Endodermal cell (in vitro differentiated cells): ENCODE measurements at regions not wholly inside any gene's neighbourhood (a gene's known extent, or its start where the extent isn't known, plus 50 kb on each side); places are given as distances from the start of the nearest gene placed in this dataset.

Experiments used
- DNase-seq: peaks from one replicate; pipeline ENCODE4 v3.0.0-alpha.2; 2017
- H3K27ac ChIP-seq: 2 replicates; pipeline ENCODE4 v1.5.1; 2013; ENCODE audit warnings: mild to moderate bottlenecking, low read depth, low read length, moderate library complexity
- H3K27me3 ChIP-seq: 2 replicates; pipeline ENCODE4 v1.6.1; 2013; ENCODE audit warnings: mild to moderate bottlenecking, low read length, moderate library complexity; ENCODE audit not compliant: insufficient read depth, control insufficient read depth, poor library complexity, severe bottlenecking
- H3K36me3 ChIP-seq: 2 replicates; pipeline ENCODE4 v1.7.0; 2013; ENCODE audit warnings: mild to moderate bottlenecking, low read length, moderate library complexity; ENCODE audit not compliant: control insufficient read depth, insufficient read depth
- H3K4me1 ChIP-seq: one replicate; pipeline ENCODE4 v1.7.0; 2013; ENCODE audit warnings: low read length; ENCODE audit not compliant: control insufficient read depth, insufficient read depth
- H3K4me3 ChIP-seq: 2 replicates; pipeline ENCODE4 v1.5.1; 2013; ENCODE audit warnings: mild to moderate bottlenecking, low read length, moderate library complexity
- H3K9ac ChIP-seq: 2 replicates; pipeline ENCODE4 v1.6.1; 2013; ENCODE audit warnings: mild to moderate bottlenecking, low read length, moderate library complexity; ENCODE audit not compliant: poor library complexity, severe bottlenecking; ENCODE audit errors: extremely low read depth
- H3K9me3 ChIP-seq: 2 replicates; pipeline ENCODE4 v1.6.1; 2013; ENCODE audit warnings: mild to moderate bottlenecking, low read length, moderate library complexity; ENCODE audit not compliant: control insufficient read depth
- H3K27ac Mint-ChIP-seq: 2 replicates; pipeline ENCODE4 v1.8.0; 2020; ENCODE audit warnings: mixed read lengths
- H3K27me3 Mint-ChIP-seq: 2 replicates; pipeline ENCODE4 v1.8.0; 2021; ENCODE audit warnings: mild to moderate bottlenecking, mixed read lengths; ENCODE audit not compliant: insufficient read depth
- H3K36me3 Mint-ChIP-seq: 2 replicates; pipeline ENCODE4 v1.8.0; 2020; ENCODE audit warnings: low read depth, mixed read lengths
- H3K4me1 Mint-ChIP-seq: 2 replicates; pipeline ENCODE4 v1.8.0; 2020; ENCODE audit warnings: mixed read lengths
- H3K4me3 Mint-ChIP-seq: 2 replicates; pipeline ENCODE4 v1.8.0; 2020; ENCODE audit warnings: mild to moderate bottlenecking, moderate library complexity, mixed read lengths
- H3K9me3 Mint-ChIP-seq: 2 replicates; pipeline ENCODE4 v1.8.0; 2020; ENCODE audit warnings: mild to moderate bottlenecking, mixed read lengths
- CTCF ChIP-seq: fragments of 200-600 bp; sonication (generic); conservative IDR thresholded peaks from 2 replicates; pipeline ENCODE4 v1.5.0; 2021; ENCODE audit warnings: antibody characterized with exemption, mild to moderate bottlenecking
- WGBS, 2 experiments: methylation state at CpG; one replicate each; pipeline versions ENCODE4 v1.1.5 to v1.1.7; 2013; ENCODE audit warnings: missing lambda C conversion rate in 2 of 2, mixed read lengths in 1 of 2; ENCODE audit not compliant: insufficient coverage in 1 of 2, insufficient read length in 1 of 2; 5-methylcytosine and 5-hydroxymethylcytosine counted together

DNA sequence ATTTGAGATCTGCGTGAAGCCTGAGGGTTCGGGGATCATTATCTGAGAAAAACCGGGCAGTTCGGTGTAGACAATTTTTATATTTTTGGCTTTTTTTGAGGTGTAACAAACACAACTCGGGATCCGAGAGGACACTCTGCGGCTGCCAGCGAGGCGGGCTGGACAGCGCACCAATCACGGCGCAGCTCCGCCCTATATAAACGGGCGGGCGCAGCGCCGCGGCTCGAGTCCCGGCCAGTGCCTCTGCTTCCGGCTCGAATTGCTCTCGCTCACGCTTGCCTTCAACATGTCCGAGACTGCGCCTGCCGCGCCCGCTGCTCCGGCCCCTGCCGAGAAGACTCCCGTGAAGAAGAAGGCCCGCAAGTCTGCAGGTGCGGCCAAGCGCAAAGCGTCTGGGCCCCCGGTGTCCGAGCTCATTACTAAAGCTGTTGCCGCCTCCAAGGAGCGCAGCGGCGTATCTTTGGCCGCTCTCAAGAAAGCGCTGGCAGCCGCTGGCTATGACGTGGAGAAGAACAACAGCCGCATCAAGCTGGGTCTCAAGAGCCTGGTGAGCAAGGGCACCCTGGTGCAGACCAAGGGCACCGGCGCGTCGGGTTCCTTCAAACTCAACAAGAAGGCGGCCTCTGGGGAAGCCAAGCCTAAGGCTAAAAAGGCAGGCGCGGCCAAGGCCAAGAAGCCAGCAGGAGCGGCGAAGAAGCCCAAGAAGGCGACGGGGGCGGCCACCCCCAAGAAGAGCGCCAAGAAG lies 69.0 kb downstream of the HFE start:
- H3K9me3 ChIP-seq: no peaks in the 10 kb centered on the region
- peak; percentile 95 for DNase-seq
- H3K36me3 Mint-ChIP-seq: no peaks in the 10 kb centered on the region
- H3K36me3 ChIP-seq: no peaks in the 10 kb centered on the region
- H3K27me3 Mint-ChIP-seq: no peaks in the 10 kb centered on the region
- peak overlapping the region; percentile 96 for H3K27ac Mint-ChIP-seq
- TF ChIP-seq CTCF: no peak
- H3K9ac ChIP-seq: peak overlapping the region; percentile 96
- H3K4me3 Mint-ChIP-seq: peak overlapping the region; percentile 86
- peak overlapping the region; percentile 84 for H3K27ac ChIP-seq
- peaks cover 12% of the 10 kb centered on the region for H3K4me1 Mint-ChIP-seq
- H3K9me3 Mint-ChIP-seq: no peaks in the 10 kb centered on the region
- no peaks in the 10 kb centered on the region for H3K27me3 ChIP-seq
- 0 to 1% methylated on average over 13 to 61 of the region's 61 CpGs for WGBS, 2 experiments
- H3K4me1 ChIP-seq: no peaks in the 10 kb centered on the region
- H3K4me3 ChIP-seq: peak overlapping the region; percentile 87

GRCh38 chr6:26156850-26157250 lies 69.6 kb downstream of the HFE start:
- no peaks in the 10 kb centered on the region for H3K9me3 Mint-ChIP-seq
- peak overlapping the region; percentile 96 for H3K27ac Mint-ChIP-seq
- no peak for DNase-seq
- no peaks in the 10 kb centered on the region for H3K9me3 ChIP-seq
- H3K27ac ChIP-seq: peak overlapping the region; percentile 84
- peak overlapping the region; percentile 87 for H3K4me3 ChIP-seq
- no peaks in the 10 kb centered on the region for H3K36me3 Mint-ChIP-seq
- H3K4me1 Mint-ChIP-seq: peaks cover 12% of the 10 kb centered on the region
- no peak for TF ChIP-seq CTCF
- H3K9ac ChIP-seq: peak overlapping the region; percentile 96
- H3K36me3 ChIP-seq: no peaks in the 10 kb centered on the region
- peak overlapping the region; percentile 86 for H3K4me3 Mint-ChIP-seq
- no peaks in the 10 kb centered on the region for H3K27me3 Mint-ChIP-seq
- WGBS, 2 experiments: 0% methylated on average over 10 to 18 of the region's 18 CpGs
- H3K4me1 ChIP-seq: no peaks in the 10 kb centered on the region
- no peaks in the 10 kb centered on the region for H3K27me3 ChIP-seq

DNA sequence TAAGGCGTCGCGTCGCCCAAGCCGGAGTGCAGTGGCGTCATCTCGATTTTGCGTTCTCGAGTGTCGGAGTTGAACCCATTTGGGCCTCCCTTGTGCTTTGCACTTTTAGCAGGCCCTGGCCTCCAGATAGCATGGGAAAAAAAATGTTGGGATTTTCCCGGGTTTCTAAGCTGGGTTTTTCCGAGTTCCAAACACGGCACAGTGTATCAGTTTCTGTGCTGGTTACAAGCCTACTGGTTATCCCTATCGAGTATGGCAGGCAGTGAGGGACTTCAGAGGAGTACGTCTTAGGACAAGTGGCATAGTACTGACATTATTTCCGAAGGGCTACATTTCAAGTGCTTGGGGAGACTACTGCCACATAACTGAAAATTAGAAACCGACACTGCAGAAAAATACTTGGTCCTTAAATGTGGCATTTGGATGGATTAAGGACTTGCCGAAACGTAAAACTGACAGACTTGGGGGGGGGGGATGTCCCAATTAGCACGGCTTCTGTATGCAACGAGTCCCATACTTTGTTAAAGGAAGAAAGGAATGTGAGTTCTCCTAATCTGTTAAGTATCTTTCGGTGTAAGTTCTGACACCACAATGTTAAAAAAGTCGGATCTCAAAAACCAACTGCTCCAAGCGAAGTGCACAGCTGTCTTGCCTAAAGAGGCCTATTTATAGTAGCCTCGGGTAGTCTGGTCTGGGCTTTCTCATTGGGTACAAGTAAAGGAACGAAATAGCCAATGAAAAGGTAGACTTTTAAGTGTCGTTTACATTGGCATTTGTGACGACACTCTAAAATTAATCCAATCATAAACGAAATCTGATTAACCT lies 70.2 kb downstream of the HFE start:
- no peaks in the 10 kb centered on the region for H3K36me3 ChIP-seq

More for the DNA sequence above, 70.2 kb downstream of the HFE start:
- Mint-ChIP-seq H3K27me3 (no peaks in the 10 kb centered on the region), H3K36me3 (no peaks in the 10 kb centered on the region), H3K9me3 (no peaks in the 10 kb centered on the region), H3K27ac (peak overlapping the region; percentile 96), H3K4me3 (peak overlapping the region; percentile 86), H3K4me1 (peaks cover 12% of the 10 kb centered on the region)
- TF ChIP-seq CTCF: no peak
- Histone ChIP-seq H3K27ac (peak overlapping the region; percentile 89), H3K27me3 (no peaks in the 10 kb centered on the region), H3K9me3 (no peaks in the 10 kb centered on the region), H3K4me3 (peak overlapping the region; percentile 87), H3K9ac (peak overlapping the region; percentile 96), H3K4me1 (no peaks in the 10 kb centered on the region)
- DNase-seq: peak; percentile 92
- 0 to 1% methylated on average over 19 to 29 of the region's 29 CpGs for WGBS, 2 experiments
